ENCODE measurements at regions not wholly inside any gene's neighbourhood (a gene's known extent, or its start where the extent isn't known, plus 50 kb on each side); places are given as distances from the start of the nearest gene placed in this dataset.

GRCh38 chr9:117907420-117907819 lies 203.2 kb downstream of the TLR4 start:
- Histone ChIP-seq H3K9me3 (ENCODE audit: low read length) (no peaks in the 10 kb centered on the region), H3K27me3 (ENCODE audit: control insufficient read depth in 1 of 2, insufficient read depth in 2 of 2, low read length in 2 of 2) (no peaks in the 10 kb centered on the region), H3K4me1 (ENCODE audit: insufficient read depth, low read length) (no peaks in the 10 kb centered on the region), H3K27ac (ENCODE audit: low read depth, low read length) (no peak overlapping the region), H3K36me3 (ENCODE audit: insufficient read depth, low read length) (no peaks in the 10 kb centered on the region), H3K9ac (ENCODE audit: low read length) (no peak overlapping the region), H3K4me3 (ENCODE audit: low read depth in 1 of 2, low read length in 2 of 2) (no peak overlapping the region)

GRCh38 chr9:117916291-117916690 lies 212.1 kb downstream of the TLR4 start:
- no peaks in the 10 kb centered on the region for H3K4me1 ChIP-seq (ENCODE audit: insufficient read depth, low read length)
- H3K36me3 ChIP-seq (ENCODE audit: insufficient read depth, low read length) = no peaks in the 10 kb centered on the region
- H3K4me3 ChIP-seq (ENCODE audit: low read depth in 1 of 2, low read length in 2 of 2) = no peak overlapping the region
- no peak overlapping the region for H3K9ac ChIP-seq (ENCODE audit: low read length)
- no peaks in the 10 kb centered on the region for H3K9me3 ChIP-seq (ENCODE audit: low read length)
- no peak overlapping the region for H3K27ac ChIP-seq (ENCODE audit: low read depth, low read length)
- no peaks in the 10 kb centered on the region for H3K27me3 ChIP-seq (ENCODE audit: control insufficient read depth in 1 of 2, insufficient read depth in 2 of 2, low read length in 2 of 2)

GRCh38 chr9:117917873-117918272 lies 213.7 kb downstream of the TLR4 start:
- no peaks in the 10 kb centered on the region for H3K36me3 ChIP-seq (ENCODE audit: insufficient read depth, low read length)

GRCh38 chr9:117919538-117919937 lies 215.3 kb downstream of the TLR4 start:
- H3K36me3 ChIP-seq (ENCODE audit: insufficient read depth, low read length) = no peaks in the 10 kb centered on the region
- no peaks in the 10 kb centered on the region for H3K27me3 ChIP-seq (ENCODE audit: control insufficient read depth in 1 of 2, insufficient read depth in 2 of 2, low read length in 2 of 2)
- no peak overlapping the region for H3K9ac ChIP-seq (ENCODE audit: low read length)
- H3K4me3 ChIP-seq (ENCODE audit: low read depth in 1 of 2, low read length in 2 of 2) = no peak overlapping the region
- no peaks in the 10 kb centered on the region for H3K9me3 ChIP-seq (ENCODE audit: low read length)
- H3K27ac ChIP-seq (ENCODE audit: low read depth, low read length) = no peak overlapping the region
- H3K4me1 ChIP-seq (ENCODE audit: insufficient read depth, low read length) = no peaks in the 10 kb centered on the region

More at GRCh38 chr9:117917873-117918272, 213.7 kb downstream of the TLR4 start:
- H3K9me3 ChIP-seq (ENCODE audit: low read length) = no peaks in the 10 kb centered on the region
- H3K4me1 ChIP-seq (ENCODE audit: insufficient read depth, low read length) = no peaks in the 10 kb centered on the region
- no peak overlapping the region for H3K4me3 ChIP-seq (ENCODE audit: low read depth in 1 of 2, low read length in 2 of 2)
- H3K27ac ChIP-seq (ENCODE audit: low read depth, low read length) = no peak overlapping the region
- H3K27me3 ChIP-seq (ENCODE audit: control insufficient read depth in 1 of 2, insufficient read depth in 2 of 2, low read length in 2 of 2) = no peaks in the 10 kb centered on the region
- no peak overlapping the region for H3K9ac ChIP-seq (ENCODE audit: low read length)

- no peaks in the 10 kb centered on the region for H3K9me3 ChIP-seq (ENCODE audit: low read length)
These were observed 221.9 kb downstream of the TLR4 start for GRCh38 chr9:117926031-117926658.

GRCh38 chr9:117927354-117927753 lies 223.2 kb downstream of the TLR4 start:
- Histone ChIP-seq H3K27ac (ENCODE audit: low read depth, low read length) (no peak overlapping the region), H3K36me3 (ENCODE audit: insufficient read depth, low read length) (no peaks in the 10 kb centered on the region), H3K4me1 (ENCODE audit: insufficient read depth, low read length) (no peaks in the 10 kb centered on the region), H3K9ac (ENCODE audit: low read length) (no peak overlapping the region), H3K27me3 (ENCODE audit: control insufficient read depth in 1 of 2, insufficient read depth in 2 of 2, low read length in 2 of 2) (no peaks in the 10 kb centered on the region), H3K9me3 (ENCODE audit: low read length) (no peaks in the 10 kb centered on the region), H3K4me3 (ENCODE audit: low read depth in 1 of 2, low read length in 2 of 2) (no peak overlapping the region)

More at GRCh38 chr9:117926031-117926658, 221.9 kb downstream of the TLR4 start:
- Histone ChIP-seq H3K27ac (ENCODE audit: low read depth, low read length) (no peak overlapping the region), H3K4me3 (ENCODE audit: low read depth in 1 of 2, low read length in 2 of 2) (no peak overlapping the region), H3K36me3 (ENCODE audit: insufficient read depth, low read length) (no peaks in the 10 kb centered on the region), H3K9ac (ENCODE audit: low read length) (no peak overlapping the region), H3K27me3 (ENCODE audit: control insufficient read depth in 1 of 2, insufficient read depth in 2 of 2, low read length in 2 of 2) (no peaks in the 10 kb centered on the region), H3K4me1 (ENCODE audit: insufficient read depth, low read length) (no peaks in the 10 kb centered on the region)

- no peaks in the 10 kb centered on the region for H3K36me3 ChIP-seq (ENCODE audit: insufficient read depth, low read length)
- no peaks in the 10 kb centered on the region for H3K27me3 ChIP-seq (ENCODE audit: control insufficient read depth in 1 of 2, insufficient read depth in 2 of 2, low read length in 2 of 2)
- no peak overlapping the region for H3K27ac ChIP-seq (ENCODE audit: low read depth, low read length)
These were observed 225.7 kb downstream of the TLR4 start for GRCh38 chr9:117929868-117930267.

GRCh38 chr9:117932585-117932984 lies 228.4 kb downstream of the TLR4 start:
- Histone ChIP-seq H3K4me3 (ENCODE audit: low read depth in 1 of 2, low read length in 2 of 2) (no peak overlapping the region), H3K9ac (ENCODE audit: low read length) (no peak overlapping the region), H3K36me3 (ENCODE audit: insufficient read depth, low read length) (no peaks in the 10 kb centered on the region), H3K4me1 (ENCODE audit: insufficient read depth, low read length) (no peaks in the 10 kb centered on the region), H3K27ac (ENCODE audit: low read depth, low read length) (no peak overlapping the region), H3K27me3 (ENCODE audit: control insufficient read depth in 1 of 2, insufficient read depth in 2 of 2, low read length in 2 of 2) (no peaks in the 10 kb centered on the region), H3K9me3 (ENCODE audit: low read length) (no peaks in the 10 kb centered on the region)

More at GRCh38 chr9:117929868-117930267, 225.7 kb downstream of the TLR4 start:
- H3K4me3 ChIP-seq (ENCODE audit: low read depth in 1 of 2, low read length in 2 of 2) = no peak overlapping the region
- H3K9me3 ChIP-seq (ENCODE audit: low read length) = no peaks in the 10 kb centered on the region
- no peaks in the 10 kb centered on the region for H3K4me1 ChIP-seq (ENCODE audit: insufficient read depth, low read length)
- no peak overlapping the region for H3K9ac ChIP-seq (ENCODE audit: low read length)

- H3K4me1 ChIP-seq (ENCODE audit: insufficient read depth, low read length) = no peaks in the 10 kb centered on the region
- no peak overlapping the region for H3K9ac ChIP-seq (ENCODE audit: low read length)
- H3K27ac ChIP-seq (ENCODE audit: low read depth, low read length) = no peak overlapping the region
- H3K4me3 ChIP-seq (ENCODE audit: low read depth in 1 of 2, low read length in 2 of 2) = no peak overlapping the region
- no peaks in the 10 kb centered on the region for H3K36me3 ChIP-seq (ENCODE audit: insufficient read depth, low read length)
- no peaks in the 10 kb centered on the region for H3K9me3 ChIP-seq (ENCODE audit: low read length)
- H3K27me3 ChIP-seq (ENCODE audit: control insufficient read depth in 1 of 2, insufficient read depth in 2 of 2, low read length in 2 of 2) = no peaks in the 10 kb centered on the region
These were observed 232.3 kb downstream of the TLR4 start for GRCh38 chr9:117936185-117937130.

- no peak overlapping the region for H3K27ac ChIP-seq (ENCODE audit: low read depth, low read length)
- H3K9me3 ChIP-seq (ENCODE audit: low read length) = no peaks in the 10 kb centered on the region
- H3K4me3 ChIP-seq (ENCODE audit: low read depth in 1 of 2, low read length in 2 of 2) = no peak overlapping the region
- no peaks in the 10 kb centered on the region for H3K4me1 ChIP-seq (ENCODE audit: insufficient read depth, low read length)
- H3K27me3 ChIP-seq (ENCODE audit: control insufficient read depth in 1 of 2, insufficient read depth in 2 of 2, low read length in 2 of 2) = no peaks in the 10 kb centered on the region
- H3K36me3 ChIP-seq (ENCODE audit: insufficient read depth, low read length) = no peaks in the 10 kb centered on the region
- H3K9ac ChIP-seq (ENCODE audit: low read length) = no peak overlapping the region
These were observed 233.9 kb downstream of the TLR4 start for GRCh38 chr9:117938086-117938485.

- Histone ChIP-seq H3K4me1 (ENCODE audit: insufficient read depth, low read length) (no peaks in the 10 kb centered on the region), H3K36me3 (ENCODE audit: insufficient read depth, low read length) (no peaks in the 10 kb centered on the region), H3K9ac (ENCODE audit: low read length) (no peak overlapping the region), H3K9me3 (ENCODE audit: low read length) (no peaks in the 10 kb centered on the region), H3K4me3 (ENCODE audit: low read depth in 1 of 2, low read length in 2 of 2) (no peak overlapping the region), H3K27me3 (ENCODE audit: control insufficient read depth in 1 of 2, insufficient read depth in 2 of 2, low read length in 2 of 2) (no peaks in the 10 kb centered on the region), H3K27ac (ENCODE audit: low read depth, low read length) (no peak overlapping the region)
These were observed 234.7 kb downstream of the TLR4 start for GRCh38 chr9:117938896-117939295.

Data from muscle layer of colon (tissue), 2 donors.